Esophagus muscularis mucosa (tissue), 4 donors: ENCODE measurements at regions not wholly inside any gene's neighbourhood (a gene's known extent, or its start where the extent isn't known, plus 50 kb on each side); places are given as distances from the start of the nearest gene placed in this dataset.

Experiments used
- DNase-seq: peaks from one replicate; pipeline ENCODE4 v3.0.0-alpha.2; 2017; ENCODE audit errors: extremely low spot score
- H3K27ac ChIP-seq, 4 donors: fragments of 200-600 bp; sonication (generic); replicated peaks in 1 of 4; 1 replicate in 3 of 4; 2 replicates in 1 of 4; pipeline ENCODE4 v1.5.1; 2016 to 2019; ENCODE audit warnings: mild to moderate bottlenecking in 1 of 4
- H3K27me3 ChIP-seq, 4 donors: fragments of 200-600 bp; sonication (generic); one replicate each; pipeline versions ENCODE4 v1.5.1 to v1.6.0; 2016 to 2019
- H3K36me3 ChIP-seq, 4 donors: fragments of 200-600 bp; sonication (generic); one replicate each; pipeline ENCODE4 v1.5.1; 2016 to 2019
- H3K4me1 ChIP-seq, 4 donors: fragments of 200-600 bp; sonication (generic); one replicate each; pipeline ENCODE4 v1.5.1; 2016 to 2019
- H3K4me3 ChIP-seq, 4 donors: fragments of 200-600 bp; sonication (generic); 1 replicate in 2 of 4; 2 replicates in 2 of 4; pipeline ENCODE4 v1.5.1; 2016 to 2019; ENCODE audit warnings: mild to moderate bottlenecking in 4 of 4, moderate library complexity in 1 of 4
- H3K9me3 ChIP-seq, 4 donors: fragments of 200-600 bp; sonication (generic); 1 replicate in 3 of 4; 2 replicates in 1 of 4; pipeline ENCODE4 v1.5.1; 2016 to 2019
- EP300 ChIP-seq: sonication (generic); formaldehyde crosslinking; IDR thresholded peaks from one replicate; pipeline ENCODE4 v1.6.1; 2017; ENCODE audit warnings: antibody characterized with exemption
- POLR2A ChIP-seq: fragments of 450-650 bp; IDR thresholded peaks from one replicate; pipeline ENCODE4 v1.6.1; 2017; ENCODE audit warnings: antibody characterized with exemption, moderate library complexity, mild to moderate bottlenecking, low read depth
- POLR2AphosphoS5 ChIP-seq, 2 donors: sonication (generic); formaldehyde crosslinking; IDR thresholded peaks; one replicate each; pipeline ENCODE4 v1.6.1; 2017; ENCODE audit warnings: antibody characterized with exemption in 2 of 2
- WGBS: methylation state at CpG from one replicate; pipeline ENCODE4 v1.1.5; 2018; 5-methylcytosine and 5-hydroxymethylcytosine counted together
- intact Hi-C: fragments of 100-400 bp; cut with DNase I; formaldehyde crosslinking; loops from one replicate; pipeline ENCODE4 v1.15.1; 2023
- TF ChIP-seq, protein P1 (sequence below), 3 experiments: fragments of 200-600 bp in 2 of 3; fragments of 450-650 bp in 1 of 3; sonication (generic) in 2 of 3; IDR thresholded peaks; one replicate each; pipeline ENCODE4 v1.5.1; 2017 to 2019; ENCODE audit warnings: antibody characterized with exemption in 3 of 3, mild to moderate bottlenecking in 2 of 3, moderate library complexity in 1 of 3

DNA sequence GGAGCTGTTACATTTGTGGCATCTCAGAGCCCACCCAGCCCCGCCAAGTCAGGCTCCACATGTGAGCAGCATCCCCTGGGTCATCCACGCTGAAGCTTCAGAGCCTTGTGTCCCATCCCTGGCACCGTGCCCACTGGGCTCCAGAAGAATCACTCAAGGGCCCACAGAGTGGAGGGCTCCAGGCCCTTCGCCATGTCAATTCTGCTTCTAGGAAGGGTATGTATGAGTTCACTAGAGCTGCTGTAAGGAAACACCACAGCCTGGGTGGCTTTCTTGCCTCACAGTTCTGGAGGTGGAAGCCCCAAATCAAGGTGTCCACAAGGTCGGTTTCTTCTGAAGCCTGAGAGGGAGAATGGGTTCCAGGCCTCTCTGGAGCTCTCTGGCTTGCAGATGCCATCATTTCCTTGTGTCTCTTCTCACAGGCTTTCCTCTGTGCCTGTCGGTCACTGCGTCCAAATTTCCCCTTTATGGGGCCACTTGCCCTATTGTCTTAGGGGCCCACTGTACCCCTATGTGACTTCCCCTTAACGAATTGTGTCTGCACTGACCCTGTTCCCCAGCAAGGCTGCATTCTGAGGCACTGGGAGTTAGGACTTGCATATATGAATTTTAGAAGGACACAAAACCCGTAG, 1476.0 kb downstream of the TBC1D22A start:
- peaks cover 0 to 32% (median 0%) of the 10 kb centered on the region in 4 donors for H3K27me3 ChIP-seq
- TF ChIP-seq EP300, result no peak
- no peak for TF ChIP-seq POLR2AphosphoS5 (IDR thresholded peaks at IDR 0.05)
- no peak for TF ChIP-seq POLR2A
- TF ChIP-seq, protein P1, sequence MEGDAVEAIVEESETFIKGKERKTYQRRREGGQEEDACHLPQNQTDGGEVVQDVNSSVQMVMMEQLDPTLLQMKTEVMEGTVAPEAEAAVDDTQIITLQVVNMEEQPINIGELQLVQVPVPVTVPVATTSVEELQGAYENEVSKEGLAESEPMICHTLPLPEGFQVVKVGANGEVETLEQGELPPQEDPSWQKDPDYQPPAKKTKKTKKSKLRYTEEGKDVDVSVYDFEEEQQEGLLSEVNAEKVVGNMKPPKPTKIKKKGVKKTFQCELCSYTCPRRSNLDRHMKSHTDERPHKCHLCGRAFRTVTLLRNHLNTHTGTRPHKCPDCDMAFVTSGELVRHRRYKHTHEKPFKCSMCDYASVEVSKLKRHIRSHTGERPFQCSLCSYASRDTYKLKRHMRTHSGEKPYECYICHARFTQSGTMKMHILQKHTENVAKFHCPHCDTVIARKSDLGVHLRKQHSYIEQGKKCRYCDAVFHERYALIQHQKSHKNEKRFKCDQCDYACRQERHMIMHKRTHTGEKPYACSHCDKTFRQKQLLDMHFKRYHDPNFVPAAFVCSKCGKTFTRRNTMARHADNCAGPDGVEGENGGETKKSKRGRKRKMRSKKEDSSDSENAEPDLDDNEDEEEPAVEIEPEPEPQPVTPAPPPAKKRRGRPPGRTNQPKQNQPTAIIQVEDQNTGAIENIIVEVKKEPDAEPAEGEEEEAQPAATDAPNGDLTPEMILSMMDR (IDR thresholded peaks at IDR 0.05), result no peak
- WGBS, result 79% methylated on average over 9 of the region's 9 CpGs
- no peak overlapping the region for H3K4me3 ChIP-seq
- H3K36me3 ChIP-seq, result no peaks in the 10 kb centered on the region
- no peaks in the 10 kb centered on the region for H3K4me1 ChIP-seq
- peaks cover 0 to 10% (median 7%) of the 10 kb centered on the region in 4 donors for H3K9me3 ChIP-seq
- intact Hi-C loops, result no loop called here
- DNase-seq, result no peak
- H3K27ac ChIP-seq, result no peak overlapping the region

DNA sequence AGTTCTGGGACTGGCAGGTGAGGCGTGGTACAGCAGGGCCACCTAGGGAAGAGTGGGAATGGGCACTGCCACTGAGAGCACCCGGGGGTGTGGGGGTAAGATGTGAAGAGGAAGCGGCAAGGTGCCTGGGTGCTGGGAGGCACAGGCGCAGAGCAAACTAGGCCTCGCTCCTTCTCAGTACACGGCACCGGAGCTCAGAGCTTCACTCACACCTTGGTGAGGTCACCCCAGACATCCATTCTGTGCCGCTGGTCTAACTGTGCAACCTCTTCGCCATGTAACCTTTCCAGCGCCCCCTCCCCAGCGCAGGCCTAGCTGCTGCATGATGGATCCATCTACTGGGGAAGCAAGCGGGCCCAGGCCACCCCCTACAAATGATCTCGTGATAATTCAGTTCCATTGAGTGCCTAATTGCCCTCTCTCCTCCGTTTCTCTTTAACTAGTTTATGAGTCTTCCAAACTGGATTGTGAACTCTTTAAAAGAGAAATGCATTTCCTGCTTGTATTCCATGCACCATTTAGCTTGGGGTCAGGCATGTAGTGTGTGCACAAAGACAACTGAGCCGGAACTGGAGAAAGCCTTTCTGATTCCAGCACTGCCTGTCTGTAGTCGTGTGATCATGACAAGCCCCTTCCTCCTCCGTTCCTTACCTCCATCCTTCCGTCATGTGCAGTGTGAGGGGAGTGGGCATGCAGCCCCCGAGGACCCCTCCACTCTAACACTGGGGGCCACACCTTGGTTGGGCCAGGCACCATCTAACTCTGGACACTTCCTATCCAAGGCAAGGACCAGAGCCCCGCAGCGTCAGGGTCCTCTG, 1475.2 kb downstream of the TBC1D22A start:
- Histone ChIP-seq H3K36me3 (no peaks in the 10 kb centered on the region), H3K9me3 (peaks cover 0 to 16% (median 14%) of the 10 kb centered on the region in 4 donors), H3K4me1 (no peaks in the 10 kb centered on the region), H3K27ac (no peak overlapping the region), H3K4me3 (no peak overlapping the region), H3K27me3 (peaks cover 0 to 27% (median 0%) of the 10 kb centered on the region in 4 donors)
- DNase-seq, result no peak
- WGBS, result 82% methylated on average over 20 of the region's 21 CpGs
- TF ChIP-seq, protein P1 (IDR thresholded peaks at IDR 0.05), result no peak
- TF ChIP-seq POLR2A, result no peak
- no peak for TF ChIP-seq POLR2AphosphoS5 (IDR thresholded peaks at IDR 0.05)
- TF ChIP-seq EP300, result no peak
- intact Hi-C loops, result no loop called here

DNA sequence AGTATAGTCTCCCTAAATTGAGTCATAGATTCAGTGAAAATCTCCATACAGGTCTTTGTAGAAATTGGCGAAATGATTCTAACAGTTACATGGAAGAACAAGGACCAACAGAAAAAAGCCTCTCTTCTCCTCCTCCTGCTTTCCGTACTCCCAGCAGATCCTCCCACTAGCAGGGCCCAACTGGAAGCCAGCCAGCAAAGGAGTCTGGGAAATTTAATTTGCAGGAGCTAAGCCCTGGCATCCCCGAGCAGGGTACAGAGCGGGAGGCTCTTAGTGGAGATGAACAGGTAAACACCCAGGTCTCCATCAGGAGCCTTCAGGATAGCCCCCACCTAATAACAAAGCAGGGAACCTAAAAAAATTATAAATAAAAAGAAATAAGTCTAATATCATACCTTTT, 1473.8 kb downstream of the TBC1D22A start:
- H3K27me3 ChIP-seq, result peaks cover 0 to 18% (median 0%) of the 10 kb centered on the region in 4 donors
- no peaks in the 10 kb centered on the region for H3K36me3 ChIP-seq
- intact Hi-C loops, result no loop called here
- no peak overlapping the region for H3K27ac ChIP-seq
- H3K9me3 ChIP-seq, result peaks cover 0 to 28% (median 22%) of the 10 kb centered on the region in 4 donors
- DNase-seq, result no peak
- H3K4me1 ChIP-seq, result no peaks in the 10 kb centered on the region
- TF ChIP-seq POLR2AphosphoS5 (IDR thresholded peaks at IDR 0.05) (no peak), EP300 (no peak), POLR2A (no peak)
- TF ChIP-seq, protein P1 (IDR thresholded peaks at IDR 0.05), result no peak
- 41% methylated on average over 4 of the region's 4 CpGs for WGBS
- no peak overlapping the region for H3K4me3 ChIP-seq

DNA sequence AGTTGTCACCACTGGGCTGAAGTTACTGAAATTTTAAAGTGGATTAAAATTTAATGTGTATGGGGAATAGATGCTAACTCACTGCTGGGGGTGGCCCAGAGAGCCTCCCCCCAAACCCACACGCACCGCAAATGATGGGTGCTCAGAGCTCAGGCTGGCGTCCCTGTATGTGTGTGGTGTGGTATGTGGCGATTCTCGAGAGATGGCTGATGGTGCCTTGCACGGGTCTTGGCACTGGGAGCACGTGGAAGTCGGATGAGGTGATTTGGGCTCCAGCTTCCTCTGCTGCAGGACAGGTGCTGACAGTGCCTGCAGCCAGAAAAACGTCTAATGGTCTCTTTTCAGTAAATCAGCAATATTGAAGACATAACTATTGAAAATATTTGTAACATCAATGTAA, 1473.3 kb downstream of the TBC1D22A start:
- WGBS, result 83% methylated on average over 9 of the region's 9 CpGs
- intact Hi-C loops, result no loop called here
- no peak for DNase-seq
- peaks cover 0 to 28% (median 23%) of the 10 kb centered on the region in 4 donors for H3K9me3 ChIP-seq
- H3K36me3 ChIP-seq, result no peaks in the 10 kb centered on the region
- no peak overlapping the region for H3K4me3 ChIP-seq
- H3K4me1 ChIP-seq, result no peaks in the 10 kb centered on the region
- TF ChIP-seq POLR2A (no peak), POLR2AphosphoS5 (IDR thresholded peaks at IDR 0.05) (no peak), EP300 (no peak)
- TF ChIP-seq, protein P1 (IDR thresholded peaks at IDR 0.05), result no peak
- peaks cover 0 to 18% (median 0%) of the 10 kb centered on the region in 4 donors for H3K27me3 ChIP-seq
- H3K27ac ChIP-seq, result no peak overlapping the region
